ENCODE measurements at regions not wholly inside any gene's neighbourhood (a gene's known extent, or its start where the extent isn't known, plus 50 kb on each side); places are given as distances from the start of the nearest gene placed in this dataset.

DNA sequence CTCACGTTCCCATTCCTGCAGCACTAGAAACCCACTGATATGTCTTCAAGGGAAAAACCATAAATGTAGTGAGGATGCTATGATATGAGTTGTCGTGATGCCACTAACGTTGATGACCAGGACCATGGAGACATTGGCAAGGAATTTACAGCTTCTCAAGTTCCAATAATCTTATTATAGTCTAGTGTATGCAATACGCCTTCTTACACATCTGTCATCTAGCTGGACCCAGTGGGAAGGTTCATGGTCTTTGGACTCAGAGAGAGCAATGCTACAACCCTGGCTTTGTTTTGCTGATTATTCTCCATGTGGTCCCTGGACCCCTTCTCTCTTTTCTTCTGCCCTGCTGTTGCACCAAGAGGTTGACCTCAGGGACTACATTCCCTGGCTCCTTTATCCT is 76.0 kb upstream of the BMP2 start:
- Mint-ChIP-seq H3K4me1 (peaks cover 8% of the 10 kb centered on the region), H3K9me3 (no peaks in the 10 kb centered on the region), H3K27ac (no peak overlapping the region), H3K36me3 (no peaks in the 10 kb centered on the region), H3K4me3 (no peak overlapping the region), H3K27me3 (ENCODE audit: low read depth) (no peaks in the 10 kb centered on the region)
- TF ChIP-seq, protein P1, sequence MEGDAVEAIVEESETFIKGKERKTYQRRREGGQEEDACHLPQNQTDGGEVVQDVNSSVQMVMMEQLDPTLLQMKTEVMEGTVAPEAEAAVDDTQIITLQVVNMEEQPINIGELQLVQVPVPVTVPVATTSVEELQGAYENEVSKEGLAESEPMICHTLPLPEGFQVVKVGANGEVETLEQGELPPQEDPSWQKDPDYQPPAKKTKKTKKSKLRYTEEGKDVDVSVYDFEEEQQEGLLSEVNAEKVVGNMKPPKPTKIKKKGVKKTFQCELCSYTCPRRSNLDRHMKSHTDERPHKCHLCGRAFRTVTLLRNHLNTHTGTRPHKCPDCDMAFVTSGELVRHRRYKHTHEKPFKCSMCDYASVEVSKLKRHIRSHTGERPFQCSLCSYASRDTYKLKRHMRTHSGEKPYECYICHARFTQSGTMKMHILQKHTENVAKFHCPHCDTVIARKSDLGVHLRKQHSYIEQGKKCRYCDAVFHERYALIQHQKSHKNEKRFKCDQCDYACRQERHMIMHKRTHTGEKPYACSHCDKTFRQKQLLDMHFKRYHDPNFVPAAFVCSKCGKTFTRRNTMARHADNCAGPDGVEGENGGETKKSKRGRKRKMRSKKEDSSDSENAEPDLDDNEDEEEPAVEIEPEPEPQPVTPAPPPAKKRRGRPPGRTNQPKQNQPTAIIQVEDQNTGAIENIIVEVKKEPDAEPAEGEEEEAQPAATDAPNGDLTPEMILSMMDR (IDR thresholded peaks at IDR 0.05; ENCODE audit: unreplicated experiment): no peak
- DNase-seq (ENCODE audit: low spot score in 2 of 2, unreplicated experiment in 2 of 2): no peak

DNA sequence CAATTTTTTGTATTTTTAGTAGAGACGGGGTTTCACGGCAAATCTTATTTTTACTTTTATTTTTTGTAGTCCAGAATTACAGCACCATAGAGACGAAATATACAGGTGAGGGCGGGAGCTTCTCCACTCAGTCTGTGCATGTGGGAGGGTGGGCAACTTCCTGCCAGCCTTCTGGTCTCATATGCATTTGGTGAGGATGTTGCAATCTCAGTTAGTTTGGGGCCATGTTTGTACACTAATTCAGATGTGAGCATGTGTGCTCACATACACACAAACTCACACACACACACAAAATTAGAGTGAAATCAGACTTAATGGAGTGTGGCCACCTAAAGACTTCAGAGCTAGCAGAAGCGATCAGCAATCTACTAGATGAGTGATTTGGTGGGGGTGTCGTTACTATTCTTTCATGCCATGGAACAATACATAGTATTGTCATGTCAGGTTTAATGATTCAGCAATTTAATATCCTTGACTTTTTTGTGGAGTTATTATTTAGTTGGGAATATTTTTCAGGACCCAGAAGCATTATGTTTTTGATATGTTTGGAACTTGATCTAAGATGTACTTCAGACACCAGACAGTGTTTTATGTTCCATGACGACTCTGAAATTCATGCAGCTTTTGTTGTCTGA is 78.0 kb upstream of the BMP2 start:
- Mint-ChIP-seq H3K4me1 (peaks cover 8% of the 10 kb centered on the region), H3K9me3 (no peaks in the 10 kb centered on the region), H3K27me3 (ENCODE audit: low read depth) (no peaks in the 10 kb centered on the region), H3K27ac (no peak overlapping the region), H3K36me3 (no peaks in the 10 kb centered on the region), H3K4me3 (no peak overlapping the region)
- no peak for DNase-seq (ENCODE audit: low spot score in 2 of 2, unreplicated experiment in 2 of 2)
- TF ChIP-seq, protein P1 (IDR thresholded peaks at IDR 0.05; ENCODE audit: unreplicated experiment): no peak

DNA sequence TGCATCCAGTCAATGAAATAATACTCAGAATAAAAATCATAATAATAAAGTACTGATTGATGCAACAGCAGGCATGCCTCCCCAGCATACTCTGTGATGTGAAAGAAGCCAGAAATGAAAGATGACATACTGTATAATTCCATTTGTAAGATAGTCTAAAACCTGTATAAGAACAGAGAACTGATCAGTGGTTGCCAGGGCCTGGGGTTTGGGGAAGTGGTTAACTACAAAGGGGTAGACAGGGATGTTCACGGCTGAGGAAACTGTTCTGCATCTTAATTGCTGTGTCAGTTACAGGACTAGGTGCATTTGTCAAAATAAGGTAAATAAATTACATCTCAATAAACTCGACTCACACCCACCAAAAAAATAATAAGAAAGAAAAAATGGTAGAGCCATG is 81.3 kb upstream of the BMP2 start:
- no peak for DNase-seq (ENCODE audit: low spot score in 2 of 2, unreplicated experiment in 2 of 2)
- H3K27me3 Mint-ChIP-seq (ENCODE audit: low read depth): no peaks in the 10 kb centered on the region
- TF ChIP-seq, protein P1 (IDR thresholded peaks at IDR 0.05; ENCODE audit: unreplicated experiment): no peak
- no peak overlapping the region for H3K27ac Mint-ChIP-seq
- no peaks in the 10 kb centered on the region for H3K36me3 Mint-ChIP-seq
- H3K4me1 Mint-ChIP-seq: peaks cover 6% of the 10 kb centered on the region
- H3K4me3 Mint-ChIP-seq: no peak overlapping the region
- H3K9me3 Mint-ChIP-seq: no peaks in the 10 kb centered on the region

DNA sequence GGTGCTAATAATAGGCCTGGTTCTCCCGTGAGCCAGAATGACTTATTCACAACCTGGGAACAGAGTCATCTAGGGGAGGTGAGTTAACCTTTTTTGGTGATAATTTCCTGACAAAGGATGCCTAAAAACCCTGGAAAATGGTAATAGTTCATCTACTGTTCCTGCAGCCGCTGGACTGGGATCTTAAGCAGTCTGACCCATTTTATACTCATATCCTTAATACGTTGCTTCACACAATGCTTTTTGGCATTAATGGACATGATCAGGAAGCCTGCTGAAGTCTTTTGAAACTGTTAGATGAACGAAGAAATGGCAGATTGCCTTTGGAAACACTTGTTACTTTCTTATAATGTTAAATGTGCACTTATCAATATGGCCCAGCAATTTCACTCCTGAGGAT is 81.9 kb upstream of the BMP2 start:
- TF ChIP-seq, protein P1 (IDR thresholded peaks at IDR 0.05; ENCODE audit: unreplicated experiment): no peak
- H3K4me3 Mint-ChIP-seq: no peak overlapping the region
- no peaks in the 10 kb centered on the region for H3K9me3 Mint-ChIP-seq
- H3K27ac Mint-ChIP-seq: no peak overlapping the region
- H3K27me3 Mint-ChIP-seq (ENCODE audit: low read depth): no peaks in the 10 kb centered on the region
- no peaks in the 10 kb centered on the region for H3K36me3 Mint-ChIP-seq
- DNase-seq (ENCODE audit: low spot score in 2 of 2, unreplicated experiment in 2 of 2): no peak
- peaks cover 6% of the 10 kb centered on the region for H3K4me1 Mint-ChIP-seq

DNA sequence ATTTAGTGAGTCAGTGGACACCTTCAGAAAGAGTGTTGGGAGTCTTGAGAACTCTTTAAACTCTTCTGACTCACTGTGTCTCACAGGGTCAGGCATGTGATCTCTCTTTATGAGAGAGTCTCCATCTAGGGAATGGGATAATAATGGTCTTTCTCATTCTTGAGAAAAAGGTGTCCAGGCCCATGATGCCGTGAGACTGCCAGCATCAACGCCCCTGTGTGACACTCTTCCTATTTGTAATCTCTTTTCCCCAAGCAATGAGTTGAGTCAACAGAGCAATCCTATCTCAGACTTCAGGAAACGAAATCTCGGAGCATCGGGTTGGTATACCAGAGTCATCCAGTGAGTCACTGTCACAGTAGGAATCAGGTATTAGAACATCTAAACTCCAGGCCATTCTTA is 82.3 kb upstream of the BMP2 start:
- no peak overlapping the region for H3K4me3 Mint-ChIP-seq
- no peak overlapping the region for H3K27ac Mint-ChIP-seq
- H3K36me3 Mint-ChIP-seq: no peaks in the 10 kb centered on the region
- no peak for DNase-seq (ENCODE audit: low spot score in 2 of 2, unreplicated experiment in 2 of 2)
- H3K4me1 Mint-ChIP-seq: peaks cover 6% of the 10 kb centered on the region
- TF ChIP-seq, protein P1 (IDR thresholded peaks at IDR 0.05; ENCODE audit: unreplicated experiment): no peak
- no peaks in the 10 kb centered on the region for H3K27me3 Mint-ChIP-seq (ENCODE audit: low read depth)
- H3K9me3 Mint-ChIP-seq: no peaks in the 10 kb centered on the region
